ENCODE measurements at regions not wholly inside any gene's neighbourhood (a gene's known extent, or its start where the extent isn't known, plus 50 kb on each side); places are given as distances from the start of the nearest gene placed in this dataset.

GRCh38 chr3:148054999-148055398 is 642.7 kb upstream of the AGTR1 start:
- TF ChIP-seq CTCF (conservative IDR thresholded peaks at IDR 0.05; ENCODE audit: low read depth, low read length) = no peak
- H3K4me3 ChIP-seq (ENCODE audit: low read length) = no peak overlapping the region
- DNase-seq (ENCODE audit: low read depth) = no peak

GRCh38 chr3:148062590-148062989 is 635.1 kb upstream of the AGTR1 start:
- TF ChIP-seq CTCF (conservative IDR thresholded peaks at IDR 0.05; ENCODE audit: low read depth, low read length) = no peak
- no peak overlapping the region for H3K4me3 ChIP-seq (ENCODE audit: low read length)
- no peak for DNase-seq (ENCODE audit: low read depth)

GRCh38 chr3:148066802-148067201 is 630.9 kb upstream of the AGTR1 start:
- TF ChIP-seq CTCF (conservative IDR thresholded peaks at IDR 0.05; ENCODE audit: low read depth, low read length) = no peak
- DNase-seq (ENCODE audit: low read depth) = no peak
- no peak overlapping the region for H3K4me3 ChIP-seq (ENCODE audit: low read length)

DNA sequence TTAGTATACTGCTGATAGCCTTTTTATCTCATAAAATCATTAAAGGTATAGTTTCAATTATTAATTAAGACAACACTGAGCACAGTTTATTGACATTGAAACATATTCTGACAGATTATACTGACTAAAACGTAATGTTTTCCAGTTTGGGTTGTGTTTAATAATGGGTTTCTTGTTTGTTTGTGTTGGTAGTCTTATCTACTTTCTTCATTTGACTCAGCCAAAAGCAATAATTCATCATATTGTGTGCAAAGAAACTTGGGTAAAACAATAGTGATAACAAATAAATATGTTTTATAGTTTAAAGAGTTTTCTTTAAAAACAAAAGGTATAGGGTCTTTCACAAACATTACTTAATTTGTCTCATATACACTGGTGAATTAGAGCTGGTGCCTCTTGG is 629.2 kb upstream of the AGTR1 start:
- H3K4me3 ChIP-seq (ENCODE audit: low read length) = no peak overlapping the region
- no peak for TF ChIP-seq CTCF (conservative IDR thresholded peaks at IDR 0.05; ENCODE audit: low read depth, low read length)
- no peak for DNase-seq (ENCODE audit: low read depth)

GRCh38 chr3:148070041-148070440 is 627.7 kb upstream of the AGTR1 start:
- DNase-seq (ENCODE audit: low read depth) = no peak
- no peak for TF ChIP-seq CTCF (conservative IDR thresholded peaks at IDR 0.05; ENCODE audit: low read depth, low read length)
- H3K4me3 ChIP-seq (ENCODE audit: low read length) = no peak overlapping the region

DNA sequence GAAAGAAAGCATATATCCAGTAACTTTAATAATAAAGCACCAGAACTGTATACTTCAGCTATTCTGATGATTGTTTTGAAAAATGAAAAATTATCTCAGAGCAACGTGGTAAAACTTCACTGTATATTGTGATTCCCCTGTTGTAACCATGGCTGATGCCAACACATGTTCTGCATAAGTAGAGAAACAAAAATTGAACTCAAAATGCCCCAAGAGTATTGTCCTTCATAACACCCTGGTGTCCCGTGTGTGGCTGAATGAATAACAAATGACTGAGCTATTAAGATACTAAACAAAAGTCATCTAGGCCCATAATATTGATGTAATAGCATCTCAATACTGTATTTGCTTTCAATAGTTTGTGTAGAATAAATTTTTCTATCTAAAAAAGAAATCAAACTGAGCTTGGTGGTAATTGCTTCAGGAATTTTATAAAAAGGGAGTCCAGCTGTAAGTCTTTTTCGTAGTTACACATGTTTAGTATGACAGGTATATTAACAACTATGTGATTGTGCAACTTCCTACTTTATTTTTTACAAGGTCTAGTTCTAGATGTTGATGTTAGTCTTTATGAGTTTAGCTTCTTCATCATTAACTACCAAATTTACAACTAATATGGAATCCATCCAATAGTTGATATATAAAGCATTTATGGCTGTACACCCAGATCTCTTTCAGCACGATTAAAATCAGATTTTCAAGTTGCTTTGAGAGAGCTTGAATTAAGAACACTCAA is 623.8 kb upstream of the AGTR1 start:
- TF ChIP-seq CTCF (conservative IDR thresholded peaks at IDR 0.05; ENCODE audit: low read depth, low read length) = no peak
- no peak overlapping the region for H3K4me3 ChIP-seq (ENCODE audit: low read length)
- no peak for DNase-seq (ENCODE audit: low read depth)

- no peak for DNase-seq (ENCODE audit: low read depth)
- no peak for TF ChIP-seq CTCF (conservative IDR thresholded peaks at IDR 0.05; ENCODE audit: low read depth, low read length)
Observed at GRCh38 chr3:148074946-148075345, 622.8 kb upstream of the AGTR1 start.

More at GRCh38 chr3:148074946-148075345, 622.8 kb upstream of the AGTR1 start:
- H3K4me3 ChIP-seq (ENCODE audit: low read length) = no peak overlapping the region
